ENCODE measurements at regions not wholly inside any gene's neighbourhood (a gene's known extent, or its start where the extent isn't known, plus 50 kb on each side); places are given as distances from the start of the nearest gene placed in this dataset.

GRCh38 chrX:34716302-34716701, 59.2 kb upstream of the TMEM47 start:
- Histone ChIP-seq H2AFZ (ENCODE audit: low read length) (no peak overlapping the region), H3K27ac (ENCODE audit: insufficient read depth, low read length) (no peak overlapping the region), H3K9me3 (ENCODE audit: control insufficient read depth, insufficient read depth, low read depth, low read length) (no peaks in the 10 kb centered on the region), H3K4me1 (ENCODE audit: control insufficient read depth, extremely low read depth, insufficient read depth, low read length) (no peaks in the 10 kb centered on the region), H3K27me3 (ENCODE audit: control insufficient read depth, insufficient read depth, low read length) (no peaks in the 10 kb centered on the region), H3K4me2 (ENCODE audit: extremely low read depth, insufficient read depth, low read length) (no peak overlapping the region), H3K79me2 (ENCODE audit: control insufficient read depth, insufficient read depth, low read length) (no peaks in the 10 kb centered on the region), H3K4me3 (replicated peaks in 1 of 4; ENCODE audit: control extremely low read depth in 1 of 4, insufficient read depth in 1 of 4, low read depth in 3 of 4, low read length in 4 of 4) (no peak overlapping the region), H4K20me1 (ENCODE audit: control insufficient read depth, extremely low read depth, insufficient read depth, low read length) (no peaks in the 10 kb centered on the region), H3K36me3 (ENCODE audit: control insufficient read depth, insufficient read depth, low read length) (no peaks in the 10 kb centered on the region), H3K9ac (ENCODE audit: insufficient read depth, low read length) (no peak overlapping the region)
- no peak for TF ChIP-seq EZH2 (IDR thresholded peaks at IDR 0.05; ENCODE audit: low read length, missing control alignments)
- no peak for TF ChIP-seq CTCF (conservative IDR thresholded peaks at IDR 0.05 in 1 of 2, IDR thresholded peaks at IDR 0.05 in 1 of 2; ENCODE audit: low read depth in 1 of 2, low read length in 2 of 2)
- DNase-seq (ENCODE audit: low read depth in 2 of 2): peak in 1 of 2 donors; percentile 57

- Histone ChIP-seq H3K79me2 (ENCODE audit: control insufficient read depth, insufficient read depth, low read length) (no peaks in the 10 kb centered on the region), H3K27ac (ENCODE audit: insufficient read depth, low read length) (no peak overlapping the region), H3K9ac (ENCODE audit: insufficient read depth, low read length) (no peak overlapping the region), H3K9me3 (ENCODE audit: control insufficient read depth, insufficient read depth, low read depth, low read length) (no peaks in the 10 kb centered on the region), H2AFZ (ENCODE audit: low read length) (no peak overlapping the region), H3K36me3 (ENCODE audit: control insufficient read depth, insufficient read depth, low read length) (no peaks in the 10 kb centered on the region), H3K4me3 (replicated peaks in 1 of 4; ENCODE audit: control extremely low read depth in 1 of 4, insufficient read depth in 1 of 4, low read depth in 3 of 4, low read length in 4 of 4) (no peak overlapping the region), H4K20me1 (ENCODE audit: control insufficient read depth, extremely low read depth, insufficient read depth, low read length) (no peaks in the 10 kb centered on the region), H3K27me3 (ENCODE audit: control insufficient read depth, insufficient read depth, low read length) (no peaks in the 10 kb centered on the region), H3K4me2 (ENCODE audit: extremely low read depth, insufficient read depth, low read length) (no peak overlapping the region), H3K4me1 (ENCODE audit: control insufficient read depth, extremely low read depth, insufficient read depth, low read length) (no peaks in the 10 kb centered on the region)
- no peak for TF ChIP-seq CTCF (conservative IDR thresholded peaks at IDR 0.05 in 1 of 2, IDR thresholded peaks at IDR 0.05 in 1 of 2; ENCODE audit: low read depth in 1 of 2, low read length in 2 of 2)
- TF ChIP-seq EZH2 (IDR thresholded peaks at IDR 0.05; ENCODE audit: low read length, missing control alignments): no peak
- DNase-seq (ENCODE audit: low read depth in 2 of 2): peak; percentile 36 to 48
These were observed 77.3 kb upstream of the TMEM47 start for GRCh38 chrX:34734383-34734782.

GRCh38 chrX:34744521-34744920, 87.4 kb upstream of the TMEM47 start:
- no peak overlapping the region for H2AFZ ChIP-seq (ENCODE audit: low read length)
- H3K4me3 ChIP-seq (replicated peaks in 1 of 4; ENCODE audit: control extremely low read depth in 1 of 4, insufficient read depth in 1 of 4, low read depth in 3 of 4, low read length in 4 of 4): no peak overlapping the region
- no peak overlapping the region for H3K9ac ChIP-seq (ENCODE audit: insufficient read depth, low read length)
- no peaks in the 10 kb centered on the region for H3K27me3 ChIP-seq (ENCODE audit: control insufficient read depth, insufficient read depth, low read length)
- no peaks in the 10 kb centered on the region for H3K79me2 ChIP-seq (ENCODE audit: control insufficient read depth, insufficient read depth, low read length)
- no peaks in the 10 kb centered on the region for H3K9me3 ChIP-seq (ENCODE audit: control insufficient read depth, insufficient read depth, low read depth, low read length)
- no peaks in the 10 kb centered on the region for H4K20me1 ChIP-seq (ENCODE audit: control insufficient read depth, extremely low read depth, insufficient read depth, low read length)
- H3K27ac ChIP-seq (ENCODE audit: insufficient read depth, low read length): no peak overlapping the region
- no peak for TF ChIP-seq EZH2 (IDR thresholded peaks at IDR 0.05; ENCODE audit: low read length, missing control alignments)
- no peak for TF ChIP-seq CTCF (conservative IDR thresholded peaks at IDR 0.05 in 1 of 2, IDR thresholded peaks at IDR 0.05 in 1 of 2; ENCODE audit: low read depth in 1 of 2, low read length in 2 of 2)
- H3K4me2 ChIP-seq (ENCODE audit: extremely low read depth, insufficient read depth, low read length): no peak overlapping the region
- H3K4me1 ChIP-seq (ENCODE audit: control insufficient read depth, extremely low read depth, insufficient read depth, low read length): no peaks in the 10 kb centered on the region
- H3K36me3 ChIP-seq (ENCODE audit: control insufficient read depth, insufficient read depth, low read length): no peaks in the 10 kb centered on the region
- no peak for DNase-seq (ENCODE audit: low read depth in 2 of 2)
